ENCODE measurements at regions not wholly inside any gene's neighbourhood (a gene's known extent, or its start where the extent isn't known, plus 50 kb on each side); places are given as distances from the start of the nearest gene placed in this dataset.

DNA sequence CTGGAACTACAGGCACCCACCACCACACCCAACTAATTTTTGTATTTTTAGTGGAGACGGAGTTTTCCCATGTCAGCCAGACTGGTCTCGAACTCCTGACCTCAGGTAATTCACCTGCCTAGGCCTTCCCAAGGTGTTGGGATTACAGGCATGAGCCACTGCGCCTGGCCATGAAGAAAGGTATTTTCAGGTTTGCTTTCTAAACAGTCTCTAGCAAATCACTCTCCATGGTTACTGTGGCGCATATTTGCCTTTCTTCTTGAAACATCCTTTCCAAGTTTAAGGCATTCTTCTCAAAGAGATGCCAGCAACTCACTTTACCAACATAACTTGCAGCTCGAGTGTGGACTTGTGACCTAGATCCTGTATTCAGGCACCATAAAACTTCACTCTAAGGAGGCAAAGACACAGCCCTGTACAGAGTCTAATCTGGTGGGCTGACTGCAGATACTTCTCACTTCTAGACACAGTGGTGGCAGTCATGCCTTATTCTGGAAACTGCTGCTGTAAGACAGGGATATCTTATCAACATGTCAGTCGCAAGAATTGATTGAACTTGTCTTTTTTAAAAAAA, 461.4 kb upstream of the TSHZ3 start:
- no peak for ATAC-seq

DNA sequence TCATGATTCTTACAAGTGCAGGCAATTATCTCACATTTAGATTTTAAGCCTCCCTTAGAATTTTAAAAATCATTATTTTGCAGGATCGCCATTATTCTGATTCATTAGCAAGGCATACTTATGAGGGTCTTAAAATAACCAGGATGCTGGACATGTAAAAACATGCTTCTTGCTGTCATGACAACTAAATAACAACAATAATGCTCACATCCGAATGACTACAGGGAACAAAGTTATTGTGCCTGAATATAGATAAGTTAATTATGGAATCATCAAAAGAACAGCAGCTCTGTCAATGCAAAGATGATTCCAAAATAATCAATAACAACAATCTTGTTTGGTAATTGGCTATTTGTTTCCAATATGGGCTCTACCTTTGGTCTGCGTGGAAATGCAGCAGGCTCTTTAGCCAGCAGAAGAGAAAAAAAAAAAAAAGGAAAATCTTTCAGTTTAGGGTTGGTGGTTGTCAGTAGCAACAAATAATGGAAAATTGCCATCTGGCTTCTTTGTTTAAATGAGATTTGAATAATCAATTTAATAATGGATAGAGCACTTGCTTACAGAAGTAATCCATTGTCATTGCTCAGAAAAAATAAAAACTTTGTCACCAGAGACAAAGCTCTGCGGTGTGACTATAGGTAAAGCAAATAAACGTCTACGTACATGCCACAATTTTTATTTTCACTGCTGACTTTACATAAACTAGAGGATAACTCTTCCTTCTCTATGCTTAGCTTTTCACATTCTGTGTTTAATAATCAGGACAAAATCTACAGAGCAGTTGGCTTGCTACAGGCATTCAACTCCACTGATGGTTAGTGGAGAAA, 468.9 kb upstream of the TSHZ3 start:
- TF ChIP-seq ZNF70 (CRISPR knock-in tag; IDR thresholded peaks at IDR 0.05) (no peak), ZNF8 (CRISPR knock-in tag; IDR thresholded peaks at IDR 0.05) (no peak), ZNF565 (CRISPR knock-in tag; conservative IDR thresholded peaks at IDR 0.05; ENCODE audit: low read depth) (no peak), TCF4 (CRISPR knock-in tag; IDR thresholded peaks at IDR 0.05; ENCODE audit: borderline replicate concordance) (no peak), ZC3H10 (CRISPR knock-in tag; IDR thresholded peaks at IDR 0.05) (no peak), ESRRG (CRISPR knock-in tag; IDR thresholded peaks at IDR 0.05) (no peak), ZFP30 (CRISPR knock-in tag; IDR thresholded peaks at IDR 0.05) (no peak), RARB (CRISPR knock-in tag; IDR thresholded peaks at IDR 0.05) (no peak), ISL1 (CRISPR knock-in tag; IDR thresholded peaks at IDR 0.05) (no peak)
- no peak for ATAC-seq

More for the DNA sequence above, 461.4 kb upstream of the TSHZ3 start:
- TF ChIP-seq, protein P1, sequence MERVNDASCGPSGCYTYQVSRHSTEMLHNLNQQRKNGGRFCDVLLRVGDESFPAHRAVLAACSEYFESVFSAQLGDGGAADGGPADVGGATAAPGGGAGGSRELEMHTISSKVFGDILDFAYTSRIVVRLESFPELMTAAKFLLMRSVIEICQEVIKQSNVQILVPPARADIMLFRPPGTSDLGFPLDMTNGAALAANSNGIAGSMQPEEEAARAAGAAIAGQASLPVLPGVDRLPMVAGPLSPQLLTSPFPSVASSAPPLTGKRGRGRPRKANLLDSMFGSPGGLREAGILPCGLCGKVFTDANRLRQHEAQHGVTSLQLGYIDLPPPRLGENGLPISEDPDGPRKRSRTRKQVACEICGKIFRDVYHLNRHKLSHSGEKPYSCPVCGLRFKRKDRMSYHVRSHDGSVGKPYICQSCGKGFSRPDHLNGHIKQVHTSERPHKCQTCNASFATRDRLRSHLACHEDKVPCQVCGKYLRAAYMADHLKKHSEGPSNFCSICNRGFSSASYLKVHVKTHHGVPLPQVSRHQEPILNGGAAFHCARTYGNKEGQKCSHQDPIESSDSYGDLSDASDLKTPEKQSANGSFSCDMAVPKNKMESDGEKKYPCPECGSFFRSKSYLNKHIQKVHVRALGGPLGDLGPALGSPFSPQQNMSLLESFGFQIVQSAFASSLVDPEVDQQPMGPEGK (CRISPR knock-in tag; IDR thresholded peaks at IDR 0.05; ENCODE audit: borderline replicate concordance): no peak
- TF ChIP-seq, protein P2, sequence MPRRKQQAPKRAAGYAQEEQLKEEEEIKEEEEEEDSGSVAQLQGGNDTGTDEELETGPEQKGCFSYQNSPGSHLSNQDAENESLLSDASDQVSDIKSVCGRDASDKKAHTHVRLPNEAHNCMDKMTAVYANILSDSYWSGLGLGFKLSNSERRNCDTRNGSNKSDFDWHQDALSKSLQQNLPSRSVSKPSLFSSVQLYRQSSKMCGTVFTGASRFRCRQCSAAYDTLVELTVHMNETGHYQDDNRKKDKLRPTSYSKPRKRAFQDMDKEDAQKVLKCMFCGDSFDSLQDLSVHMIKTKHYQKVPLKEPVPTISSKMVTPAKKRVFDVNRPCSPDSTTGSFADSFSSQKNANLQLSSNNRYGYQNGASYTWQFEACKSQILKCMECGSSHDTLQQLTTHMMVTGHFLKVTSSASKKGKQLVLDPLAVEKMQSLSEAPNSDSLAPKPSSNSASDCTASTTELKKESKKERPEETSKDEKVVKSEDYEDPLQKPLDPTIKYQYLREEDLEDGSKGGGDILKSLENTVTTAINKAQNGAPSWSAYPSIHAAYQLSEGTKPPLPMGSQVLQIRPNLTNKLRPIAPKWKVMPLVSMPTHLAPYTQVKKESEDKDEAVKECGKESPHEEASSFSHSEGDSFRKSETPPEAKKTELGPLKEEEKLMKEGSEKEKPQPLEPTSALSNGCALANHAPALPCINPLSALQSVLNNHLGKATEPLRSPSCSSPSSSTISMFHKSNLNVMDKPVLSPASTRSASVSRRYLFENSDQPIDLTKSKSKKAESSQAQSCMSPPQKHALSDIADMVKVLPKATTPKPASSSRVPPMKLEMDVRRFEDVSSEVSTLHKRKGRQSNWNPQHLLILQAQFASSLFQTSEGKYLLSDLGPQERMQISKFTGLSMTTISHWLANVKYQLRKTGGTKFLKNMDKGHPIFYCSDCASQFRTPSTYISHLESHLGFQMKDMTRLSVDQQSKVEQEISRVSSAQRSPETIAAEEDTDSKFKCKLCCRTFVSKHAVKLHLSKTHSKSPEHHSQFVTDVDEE (CRISPR knock-in tag; IDR thresholded peaks at IDR 0.05): no peak
- no peak for TF ChIP-seq OSR1 (CRISPR knock-in tag; IDR thresholded peaks at IDR 0.05)
- TF ChIP-seq, protein P3, sequence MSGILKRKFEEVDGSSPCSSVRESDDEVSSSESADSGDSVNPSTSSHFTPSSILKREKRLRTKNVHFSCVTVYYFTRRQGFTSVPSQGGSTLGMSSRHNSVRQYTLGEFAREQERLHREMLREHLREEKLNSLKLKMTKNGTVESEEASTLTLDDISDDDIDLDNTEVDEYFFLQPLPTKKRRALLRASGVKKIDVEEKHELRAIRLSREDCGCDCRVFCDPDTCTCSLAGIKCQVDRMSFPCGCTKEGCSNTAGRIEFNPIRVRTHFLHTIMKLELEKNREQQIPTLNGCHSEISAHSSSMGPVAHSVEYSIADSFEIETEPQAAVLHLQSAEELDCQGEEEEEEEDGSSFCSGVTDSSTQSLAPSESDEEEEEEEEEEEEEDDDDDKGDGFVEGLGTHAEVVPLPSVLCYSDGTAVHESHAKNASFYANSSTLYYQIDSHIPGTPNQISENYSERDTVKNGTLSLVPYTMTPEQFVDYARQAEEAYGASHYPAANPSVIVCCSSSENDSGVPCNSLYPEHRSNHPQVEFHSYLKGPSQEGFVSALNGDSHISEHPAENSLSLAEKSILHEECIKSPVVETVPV (CRISPR knock-in tag; IDR thresholded peaks at IDR 0.05): no peak
- no peak for TF ChIP-seq GLIS3 (CRISPR knock-in tag; IDR thresholded peaks at IDR 0.05)
- TF ChIP-seq CSDC2 (CRISPR knock-in tag; IDR thresholded peaks at IDR 0.05): no peak
- TF ChIP-seq ZFP30 (CRISPR knock-in tag; IDR thresholded peaks at IDR 0.05): no peak
- no peak for TF ChIP-seq SNAI2 (CRISPR knock-in tag; IDR thresholded peaks at IDR 0.05)
- TF ChIP-seq ESRRG (CRISPR knock-in tag; IDR thresholded peaks at IDR 0.05): no peak
- no peak for TF ChIP-seq ZC3H10 (CRISPR knock-in tag; IDR thresholded peaks at IDR 0.05)
- no peak for TF ChIP-seq TCF4 (CRISPR knock-in tag; IDR thresholded peaks at IDR 0.05; ENCODE audit: borderline replicate concordance)
- no peak for TF ChIP-seq TOX (CRISPR knock-in tag; IDR thresholded peaks at IDR 0.05; ENCODE audit: borderline replicate concordance)
- TF ChIP-seq ZNF70 (CRISPR knock-in tag; IDR thresholded peaks at IDR 0.05): no peak
- TF ChIP-seq, protein P4, sequence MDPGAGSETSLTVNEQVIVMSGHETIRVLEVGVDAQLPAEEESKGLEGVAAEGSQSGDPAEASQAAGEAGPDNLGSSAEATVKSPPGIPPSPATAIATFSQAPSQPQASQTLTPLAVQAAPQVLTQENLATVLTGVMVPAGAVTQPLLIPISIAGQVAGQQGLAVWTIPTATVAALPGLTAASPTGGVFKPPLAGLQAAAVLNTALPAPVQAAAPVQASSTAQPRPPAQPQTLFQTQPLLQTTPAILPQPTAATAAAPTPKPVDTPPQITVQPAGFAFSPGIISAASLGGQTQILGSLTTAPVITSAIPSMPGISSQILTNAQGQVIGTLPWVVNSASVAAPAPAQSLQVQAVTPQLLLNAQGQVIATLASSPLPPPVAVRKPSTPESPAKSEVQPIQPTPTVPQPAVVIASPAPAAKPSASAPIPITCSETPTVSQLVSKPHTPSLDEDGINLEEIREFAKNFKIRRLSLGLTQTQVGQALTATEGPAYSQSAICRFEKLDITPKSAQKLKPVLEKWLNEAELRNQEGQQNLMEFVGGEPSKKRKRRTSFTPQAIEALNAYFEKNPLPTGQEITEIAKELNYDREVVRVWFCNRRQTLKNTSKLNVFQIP (CRISPR knock-in tag; IDR thresholded peaks at IDR 0.05; ENCODE audit: borderline replicate concordance, low read depth): no peak
- TF ChIP-seq ZFP3 (CRISPR knock-in tag; IDR thresholded peaks at IDR 0.05): no peak
- TF ChIP-seq ARNTL (CRISPR knock-in tag; IDR thresholded peaks at IDR 0.05; ENCODE audit: borderline replicate concordance, low read depth): no peak
- TF ChIP-seq RARB (CRISPR knock-in tag; IDR thresholded peaks at IDR 0.05): no peak

DNA sequence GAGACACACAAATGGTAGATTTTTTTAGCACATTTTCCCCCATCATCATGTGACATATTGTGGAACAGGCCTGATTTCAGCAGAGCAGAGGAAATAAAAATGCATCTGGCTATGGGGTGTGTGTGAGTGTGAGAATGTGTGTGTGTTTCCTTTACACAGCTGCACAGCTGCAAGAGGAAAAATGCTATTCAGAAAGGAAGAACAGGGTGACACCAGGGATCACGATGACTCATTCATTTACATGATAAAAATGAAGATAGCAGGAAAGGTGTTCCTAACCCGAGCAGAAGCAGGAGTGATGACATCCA, 469.5 kb upstream of the TSHZ3 start:
- no peak for ATAC-seq
- no peak for TF ChIP-seq ISL1 (CRISPR knock-in tag; IDR thresholded peaks at IDR 0.05)

DNA sequence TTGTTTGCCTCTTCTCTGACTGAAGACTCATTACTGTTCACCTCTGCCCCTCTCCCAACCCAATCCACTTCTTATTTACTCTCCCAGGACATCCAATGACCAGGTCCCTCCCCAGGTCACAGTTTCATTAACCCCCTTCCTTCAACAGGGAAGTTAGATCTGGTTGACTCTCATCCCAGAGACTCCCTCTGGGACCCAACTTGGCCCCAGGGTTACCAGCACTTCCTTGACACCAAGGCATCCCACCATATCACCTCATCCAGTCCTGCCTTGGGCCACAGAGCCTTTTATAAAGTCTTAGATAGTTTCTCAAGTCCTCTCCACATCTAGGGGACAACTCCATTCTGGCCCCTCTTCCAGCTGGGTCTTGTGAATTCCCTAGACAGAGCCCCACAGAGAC, 470.6 kb upstream of the TSHZ3 start:
- no peak for TF ChIP-seq ZNF8 (CRISPR knock-in tag; IDR thresholded peaks at IDR 0.05)
- no peak for TF ChIP-seq RARB (CRISPR knock-in tag; IDR thresholded peaks at IDR 0.05)
- TF ChIP-seq, protein P1 (CRISPR knock-in tag; IDR thresholded peaks at IDR 0.05; ENCODE audit: borderline replicate concordance): no peak
- TF ChIP-seq ARNTL (CRISPR knock-in tag; IDR thresholded peaks at IDR 0.05; ENCODE audit: borderline replicate concordance, low read depth): no peak
- ATAC-seq: no peak
